H1 (cell line): ENCODE measurements at regions not wholly inside any gene's neighbourhood (a gene's known extent, or its start where the extent isn't known, plus 50 kb on each side); places are given as distances from the start of the nearest gene placed in this dataset.
A peak's percentile ranks its signal among the peaks of the same experiment; 100 is the strongest.

Experiments
- CTCF ChIA-PET: fragments of 300-600 bp; sonication (Branson Sonifier 250); formaldehyde crosslinking; loops from one replicate; lab custom pipeline; 2021; ENCODE audit not compliant: partially characterized antibody; lab: Charles Lee
- POLR2A ChIA-PET: fragments of 300-600 bp; sonication (Branson Sonifier 250); formaldehyde crosslinking; loops from one replicate; lab custom pipeline; 2021; ENCODE audit warnings: inconsistent platforms; ENCODE audit not compliant: partially characterized antibody; lab: Charles Lee
- DNase-seq, 2 experiments: peaks; one replicate each; pipeline versions ENCODE4 v3.0.0 to v3.0.0-alpha.2; 2010 to 2022; ENCODE audit warnings: low spot score in 2 of 2, low read depth in 1 of 2, mixed read lengths in 1 of 2
- FAIRE-seq: peaks from 2 replicates; lab custom pipeline; 2011; peaks lifted over from hg19 to GRCh38; lab: Jason Lieb, UNC
- H2AFZ ChIP-seq: 2 replicates; pipeline ENCODE4 v1.8.1; 2012; ENCODE audit warnings: low read length, inconsistent platforms
- H2AK5ac ChIP-seq: 2 replicates; pipeline ENCODE4 v1.6.1; 2013; ENCODE audit warnings: low read depth, low read length
- H2BK120ac ChIP-seq: replicated peaks from 2 replicates; pipeline ENCODE3; 2013; ENCODE audit warnings: low read depth, low read length, inconsistent platforms
- H2BK12ac ChIP-seq: 2 replicates; pipeline ENCODE4 v1.6.1; 2013; ENCODE audit warnings: low read depth, low read length
- H2BK15ac ChIP-seq: 2 replicates; pipeline ENCODE4 v1.6.1; 2013; ENCODE audit warnings: low read length
- H2BK20ac ChIP-seq: 2 replicates; pipeline ENCODE4 v1.6.1; 2013; ENCODE audit warnings: low read length
- H2BK5ac ChIP-seq: 2 replicates; pipeline ENCODE4 v1.6.1; 2013; ENCODE audit warnings: low read depth, low read length
- H3K14ac ChIP-seq: 2 replicates; pipeline ENCODE4 v1.6.1; 2013; ENCODE audit warnings: inconsistent platforms; ENCODE audit not compliant: insufficient read length
- H3K18ac ChIP-seq: 2 replicates; pipeline ENCODE4 v1.6.1; 2013; ENCODE audit warnings: low read length; ENCODE audit errors: extremely low read depth
- H3K23ac ChIP-seq: 2 replicates; pipeline ENCODE4 v1.6.1; 2013; ENCODE audit warnings: inconsistent platforms; ENCODE audit not compliant: insufficient read length
- H3K23me2 ChIP-seq: 2 replicates; pipeline ENCODE4 v1.6.1; 2013; ENCODE audit warnings: low read depth, low read length
- H3K27ac ChIP-seq: 2 replicates; pipeline ENCODE4 v1.6.1; 2011; ENCODE audit warnings: low read depth, low read length, inconsistent platforms
- H3K27me3 ChIP-seq, 4 experiments: replicated peaks in 1 of 4; 1 replicate in 1 of 4; 2 replicates in 3 of 4; pipeline versions ENCODE4 v1.6.1 to v1.8.1; 2011 to 2013; ENCODE audit warnings: low read length in 3 of 4, mild to moderate bottlenecking in 3 of 4, inconsistent platforms in 2 of 4, mixed read lengths in 2 of 4, moderate library complexity in 1 of 4; ENCODE audit not compliant: control insufficient read depth in 3 of 4, insufficient read depth in 3 of 4; ENCODE audit errors: extremely low read depth in 1 of 4
- H3K36me3 ChIP-seq, 4 experiments: 2 replicates each; pipeline versions ENCODE4 v1.6.1 to v1.8.1; 2011 to 2013; ENCODE audit warnings: mild to moderate bottlenecking in 4 of 4, low read length in 3 of 4, moderate library complexity in 2 of 4, control low read depth in 1 of 4, inconsistent platforms in 1 of 4; ENCODE audit not compliant: insufficient read depth in 4 of 4, control insufficient read depth in 2 of 4
- H3K4ac ChIP-seq: replicated peaks from 2 replicates; pipeline ENCODE3; 2013; ENCODE audit warnings: low read length, low read depth, mixed read lengths, inconsistent platforms; ENCODE audit not compliant: insufficient read length
- H3K4me1 ChIP-seq, 4 experiments: replicated peaks in 1 of 4; 1 replicate in 1 of 4; 2 replicates in 3 of 4; pipeline versions ENCODE4 v1.6.1 to v1.8.1; 2011 to 2013; ENCODE audit warnings: low read length in 3 of 4, inconsistent platforms in 2 of 4, mixed read lengths in 1 of 4; ENCODE audit not compliant: insufficient read depth in 4 of 4, control insufficient read depth in 3 of 4
- H3K4me2 ChIP-seq, 2 experiments: 2 replicates each; pipeline versions ENCODE4 v1.6.1 to v1.8.1; 2011 to 2013; ENCODE audit warnings: low read depth in 2 of 2, low read length in 2 of 2, control low read depth in 1 of 2, inconsistent platforms in 1 of 2, mild to moderate bottlenecking in 1 of 2; ENCODE audit not compliant: insufficient read depth in 1 of 2
- H3K4me3 ChIP-seq, 4 experiments: fragments of 200-600, 300-600 bp in 1 of 4; sonication (generic), shearing (Covaris generic), sonication (Bioruptor Twin) in 1 of 4; 2 replicates each; pipeline versions ENCODE4 v1.5.1 to v1.8.1; 2011 to 2016; ENCODE audit warnings: low read length in 4 of 4, low read depth in 3 of 4, control low read depth in 2 of 4, inconsistent platforms in 2 of 4, mild to moderate bottlenecking in 2 of 4, mixed read lengths in 1 of 4, moderate library complexity in 1 of 4; ENCODE audit not compliant: insufficient read depth in 2 of 4; ENCODE audit errors: extremely low read depth in 1 of 4
- H3K56ac ChIP-seq: replicated peaks from 2 replicates; pipeline ENCODE3; 2013; ENCODE audit warnings: low read depth, mild to moderate bottlenecking, mixed read lengths, low read length, inconsistent platforms; ENCODE audit not compliant: insufficient read length
- H3K79me1 ChIP-seq: 2 replicates; pipeline ENCODE4 v1.6.1; 2013; ENCODE audit warnings: low read depth, low read length, control low read depth
- H3K79me2 ChIP-seq, 2 experiments: 2 replicates each; pipeline versions ENCODE4 v1.6.1 to v1.8.1; 2012 to 2013; ENCODE audit warnings: low read length in 2 of 2, mild to moderate bottlenecking in 2 of 2, inconsistent platforms in 1 of 2; ENCODE audit not compliant: insufficient read depth in 2 of 2, control insufficient read depth in 1 of 2
- H3K9ac ChIP-seq, 4 experiments: replicated peaks in 1 of 4; 1 replicate in 1 of 4; 2 replicates in 3 of 4; pipeline versions ENCODE4 v1.6.1 to v1.8.1; 2011 to 2013; ENCODE audit warnings: low read depth in 3 of 4, low read length in 3 of 4, control low read depth in 2 of 4, mild to moderate bottlenecking in 2 of 4, moderate library complexity in 2 of 4, inconsistent platforms in 1 of 4; ENCODE audit errors: extremely low read depth in 1 of 4
- H3K9me3 ChIP-seq, 2 experiments: 2 replicates each; pipeline versions ENCODE4 v1.6.1 to v1.8.1; 2012 to 2013; ENCODE audit warnings: mild to moderate bottlenecking in 2 of 2, moderate library complexity in 2 of 2, control low read depth in 1 of 2, inconsistent platforms in 1 of 2, low read depth in 1 of 2, low read length in 1 of 2, mixed read lengths in 1 of 2; ENCODE audit not compliant: insufficient read depth in 2 of 2
- H4K20me1 ChIP-seq, 2 experiments: replicated peaks in 1 of 2; 2 replicates each; pipeline versions ENCODE3 to v1.8.1; 2011 to 2013; ENCODE audit warnings: inconsistent platforms in 2 of 2, low read length in 2 of 2, mild to moderate bottlenecking in 1 of 2; ENCODE audit not compliant: insufficient read depth in 2 of 2, control insufficient read depth in 1 of 2
- H4K5ac ChIP-seq: 2 replicates; pipeline ENCODE4 v1.6.1; 2013; ENCODE audit warnings: low read length, low read depth, mixed read lengths, inconsistent platforms; ENCODE audit not compliant: insufficient read length
- H4K8ac ChIP-seq: 2 replicates; pipeline ENCODE4 v1.8.0; 2013; ENCODE audit warnings: mild to moderate bottlenecking, moderate library complexity, low read length, inconsistent platforms; ENCODE audit not compliant: insufficient read depth; ENCODE audit errors: extremely low read depth
- H4K91ac ChIP-seq: replicated peaks from 2 replicates; pipeline ENCODE3; 2013; ENCODE audit warnings: low read length, mixed read lengths, inconsistent platforms; ENCODE audit not compliant: insufficient read length
- BRCA1 ChIP-seq: IDR thresholded peaks from 2 replicates; pipeline ENCODE4 v1.6.1; 2012; ENCODE audit warnings: low read depth, low read length, improper control_type of control experiment
- CHD2 ChIP-seq: IDR thresholded peaks from 2 replicates; pipeline ENCODE4 v1.6.1; 2012; ENCODE audit warnings: low read length, improper control_type of control experiment
- EGR1 ChIP-seq: IDR thresholded peaks from 2 replicates; pipeline ENCODE4 v1.6.1; 2011; ENCODE audit warnings: low read depth, low read length, borderline replicate concordance
- GTF2F1 ChIP-seq: IDR thresholded peaks from 2 replicates; pipeline ENCODE4 v1.6.1; 2012; ENCODE audit warnings: low read depth, low read length, improper control_type of control experiment, borderline replicate concordance
- HDAC2 ChIP-seq, 2 experiments: fragments of 300-600 bp in 1 of 2; sonication (generic) in 1 of 2; IDR thresholded peaks; 2 replicates each; pipeline ENCODE4 v1.6.1; 2011 to 2012; ENCODE audit warnings: low read depth in 2 of 2, low read length in 2 of 2, mild to moderate bottlenecking in 2 of 2, moderate library complexity in 2 of 2, borderline replicate concordance in 1 of 2, inconsistent platforms in 1 of 2
- NRF1 ChIP-seq: IDR thresholded peaks from 2 replicates; pipeline ENCODE4 v1.6.1; 2011; ENCODE audit warnings: mild to moderate bottlenecking, low read depth, low read length, improper control_type of control experiment
- POLR2A ChIP-seq, 2 experiments: IDR thresholded peaks; 1 replicate in 1 of 2; 2 replicates in 1 of 2; pipeline ENCODE4 v1.6.1; 2011; ENCODE audit warnings: low read depth in 2 of 2, low read length in 2 of 2, mild to moderate bottlenecking in 2 of 2; ENCODE audit errors: control extremely low read depth in 1 of 2
- RFX5 ChIP-seq: IDR thresholded peaks from 2 replicates; pipeline ENCODE4 v1.6.1; 2011; ENCODE audit warnings: low read depth, low read length, improper control_type of control experiment, borderline replicate concordance
- SIN3A ChIP-seq, 2 experiments: IDR thresholded peaks in 1 of 2; conservative IDR thresholded peaks in 1 of 2; 2 replicates each; pipeline ENCODE4 v1.6.1; 2011 to 2012; ENCODE audit warnings: low read length in 2 of 2, improper control_type of control experiment in 1 of 2, low read depth in 1 of 2, mild to moderate bottlenecking in 1 of 2
- SP1 ChIP-seq: IDR thresholded peaks from 2 replicates; pipeline ENCODE4 v1.6.1; 2011; ENCODE audit warnings: low read depth, low read length
- SP4 ChIP-seq: IDR thresholded peaks from 2 replicates; pipeline ENCODE4 v1.6.1; 2012; ENCODE audit warnings: low read length, inconsistent platforms
- SRF ChIP-seq: IDR thresholded peaks from 2 replicates; pipeline ENCODE4 v1.6.1; 2011; ENCODE audit warnings: mild to moderate bottlenecking, low read depth, low read length, moderate library complexity
- TAF7 ChIP-seq: optimal IDR thresholded peaks from 2 replicates; pipeline ENCODE3; 2011; ENCODE audit warnings: low read depth, mild to moderate bottlenecking, inconsistent platforms, low read length, moderate library complexity, borderline replicate concordance
- TBP ChIP-seq: IDR thresholded peaks from 2 replicates; pipeline ENCODE4 v1.6.1; 2011; ENCODE audit warnings: low read depth, low read length, improper control_type of control experiment
- WGBS, 2 experiments: shearing (Covaris generic) in 1 of 2; methylation state at CpG; one replicate each; pipeline versions ENCODE4 v1.1.6 to v1.1.7; 2013 to 2015; ENCODE audit warnings: low lambda C conversion rate in 2 of 2, mixed read lengths in 2 of 2, inconsistent platforms in 1 of 2, low coverage in 1 of 2, missing lambda C conversion rate in 1 of 2; ENCODE audit not compliant: insufficient replicate concordance in 2 of 2, insufficient coverage in 1 of 2, insufficient read length in 1 of 2; ENCODE audit errors: extremely low coverage in 1 of 2, missing lambda C conversion rate in 1 of 2; 5-methylcytosine and 5-hydroxymethylcytosine counted together

DNA sequence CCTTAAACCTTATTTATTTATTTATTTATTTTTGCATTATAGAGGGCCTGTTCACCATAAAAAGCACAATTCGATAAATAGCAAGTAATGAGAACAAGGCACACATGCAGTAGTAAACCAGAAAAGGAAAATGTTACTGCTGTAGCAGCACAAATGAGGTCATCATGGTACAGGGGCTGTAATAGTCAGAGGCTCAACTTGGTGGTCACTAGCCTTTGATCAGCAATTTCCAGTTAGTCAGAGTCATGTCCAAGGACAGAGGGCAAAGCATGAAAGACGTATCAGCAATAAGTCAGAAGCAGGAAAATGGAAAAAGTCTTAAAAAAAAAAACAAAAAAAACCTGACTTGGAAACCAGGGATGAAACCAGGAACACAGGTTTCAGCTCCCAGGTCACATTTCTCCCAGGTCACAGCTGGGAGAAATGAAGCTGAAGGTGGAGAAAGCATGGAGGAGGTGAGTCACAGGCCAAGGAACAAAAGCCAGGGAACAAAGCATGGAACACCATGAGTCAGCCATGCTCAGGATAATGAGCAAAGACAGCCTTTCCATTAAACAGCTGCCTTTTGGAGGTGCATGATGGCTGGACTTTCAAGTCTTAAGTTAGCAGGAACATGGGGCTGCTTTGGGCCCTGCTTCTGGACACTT, 556.3 kb downstream of the LTN1 start:
- CTCF ChIA-PET = interaction anchor here (0.6 kb wide), 1 partner anchor 608 kb away, joined by 3 read pairs; no protein-coding TSS in a partner anchor
- Histone ChIP-seq H3K27me3 (no peaks in the 10 kb centered on the region), H3K14ac (no peak overlapping the region), H3K4me1 (no peaks in the 10 kb centered on the region), H4K5ac (no peak overlapping the region), H2AFZ (peak overlapping the region; percentile 60), H2AK5ac (no peak overlapping the region), H2BK120ac (no peak overlapping the region), H2BK12ac (no peak overlapping the region), H3K23me2 (no peaks in the 10 kb centered on the region), H4K8ac (no peak overlapping the region), H2BK5ac (no peak overlapping the region), H3K56ac (no peak overlapping the region), H4K20me1 (no peaks in the 10 kb centered on the region), H2BK20ac (no peak overlapping the region), H3K79me2 (no peaks in the 10 kb centered on the region), H3K18ac (no peak overlapping the region), H4K91ac (no peak overlapping the region), H3K36me3 (no peaks in the 10 kb centered on the region), H3K23ac (no peak overlapping the region), H3K4ac (no peak overlapping the region), H3K4me2 (no peak overlapping the region), H2BK15ac (no peak overlapping the region), H3K4me3 (no peak overlapping the region), H3K9ac (no peak overlapping the region), H3K9me3 (no peaks in the 10 kb centered on the region), H3K79me1 (no peaks in the 10 kb centered on the region), H3K27ac (no peak overlapping the region)
- DNase-seq (no peak), FAIRE-seq (no peak)
- WGBS, 2 experiments = 90% methylated on average over 2 of the region's 2 CpGs; no CpG with 5 or more reads in 1 of the 2 experiments
- POLR2A ChIA-PET = no interaction called here
- TF ChIP-seq BRCA1 = no peak
- TF ChIP-seq SP4 = no peak
- no peak for TF ChIP-seq RFX5
- no peak for TF ChIP-seq SRF
- no peak for TF ChIP-seq SIN3A (conservative IDR thresholded peaks at IDR 0.05 in 1 of 2, IDR thresholded peaks at IDR 0.05 in 1 of 2; ENCODE audit: low read depth in 1 of 2, low read length in 2 of 2)
- TF ChIP-seq CHD2 = no peak
- TF ChIP-seq HDAC2 (IDR thresholded peaks at IDR 0.05; ENCODE audit: borderline replicate concordance in 1 of 2, low read depth in 2 of 2, low read length in 2 of 2) = no peak
- TF ChIP-seq TAF7 = no peak
- TF ChIP-seq TBP = no peak
- no peak for TF ChIP-seq EGR1
- TF ChIP-seq NRF1 = no peak
- TF ChIP-seq POLR2A (IDR thresholded peaks at IDR 0.05; ENCODE audit: control extremely low read depth in 1 of 2, low read depth in 2 of 2, low read length in 2 of 2) = no peak
- no peak for TF ChIP-seq SP1
- TF ChIP-seq GTF2F1 = no peak
